MM.1S (cell line): ENCODE measurements at regions not wholly inside any gene's neighbourhood (a gene's known extent, or its start where the extent isn't known, plus 50 kb on each side); places are given as distances from the start of the nearest gene placed in this dataset.

ENCODE experiments used
- DNase-seq: peaks from one replicate; pipeline ENCODE4 v3.0.0-alpha.2; 2015
- H2AFZ ChIP-seq: fragments of 300-600 bp; sonication (generic); 2 replicates; pipeline ENCODE4 v1.6.0; 2016; ENCODE audit warnings: antibody characterized with exemption, low read length
- H3F3A ChIP-seq: fragments of 300-600 bp; sonication (generic); 2 replicates; pipeline ENCODE4 v1.6.1; 2016; ENCODE audit warnings: mild to moderate bottlenecking, antibody characterized with exemption, low read length, moderate library complexity, mixed read lengths; ENCODE audit not compliant: insufficient read depth
- H3K27ac ChIP-seq: fragments of 300-600 bp; sonication (generic); 2 replicates; pipeline ENCODE4 v1.5.1; 2016; ENCODE audit warnings: mild to moderate bottlenecking, low read length
- H3K27me3 ChIP-seq: fragments of 300-600 bp; sonication (generic); replicated peaks from 2 replicates; pipeline ENCODE4 v1.6.0; 2016; ENCODE audit warnings: low read length; ENCODE audit not compliant: insufficient read depth
- H3K36me3 ChIP-seq: fragments of 300-600 bp; sonication (generic); replicated peaks from 2 replicates; pipeline ENCODE4 v1.6.1; 2016; ENCODE audit warnings: mild to moderate bottlenecking, low read length, mixed read lengths; ENCODE audit not compliant: insufficient read depth
- H3K4me1 ChIP-seq: fragments of 300-600 bp; sonication (generic); 2 replicates; pipeline ENCODE4 v1.6.1; 2016; ENCODE audit warnings: low read length, mixed read lengths
- H3K4me2 ChIP-seq: fragments of 300-600 bp; sonication (generic); 2 replicates; pipeline ENCODE4 v1.6.0; 2016; ENCODE audit warnings: low read depth, low read length
- H3K4me3 ChIP-seq: fragments of 300-600 bp; sonication (generic); 2 replicates; pipeline ENCODE4 v1.5.1; 2016; ENCODE audit warnings: low read length, mixed read lengths
- H3K79me2 ChIP-seq: fragments of 300-600 bp; sonication (generic); 2 replicates; pipeline ENCODE4 v1.6.1; 2016; ENCODE audit warnings: mixed run types, low read length, mixed read lengths
- H3K9ac ChIP-seq: fragments of 300-600 bp; sonication (generic); 2 replicates; pipeline ENCODE4 v1.6.1; 2016; ENCODE audit warnings: low read length, mixed read lengths
- H3K9me2 ChIP-seq: fragments of 300-600 bp; sonication (generic); replicated peaks from 2 replicates; pipeline ENCODE4 v1.6.1; 2016; ENCODE audit warnings: mild to moderate bottlenecking, low read length, mixed read lengths; ENCODE audit not compliant: insufficient read depth
- H3K9me3 ChIP-seq: fragments of 300-600 bp; sonication (generic); replicated peaks from 2 replicates; pipeline ENCODE4 v1.6.1; 2016; ENCODE audit warnings: mild to moderate bottlenecking, low read length, mixed read lengths; ENCODE audit not compliant: insufficient read depth
- H4K20me1 ChIP-seq: fragments of 300-600 bp; sonication (generic); 2 replicates; pipeline ENCODE4 v1.6.1; 2016; ENCODE audit warnings: mild to moderate bottlenecking, low read length, moderate library complexity, mixed read lengths; ENCODE audit not compliant: insufficient read depth
- EZH2 ChIP-seq: fragments of 300-600 bp; sonication (generic); optimal IDR thresholded peaks from 2 replicates; pipeline ENCODE3; 2017; ENCODE audit warnings: low read depth, mild to moderate bottlenecking, antibody characterized with exemption, low read length, mixed read lengths
- EZH2phosphoT487 ChIP-seq: fragments of 300-600 bp; sonication (generic); IDR thresholded peaks from 2 replicates; pipeline ENCODE4 v1.6.1; 2018; ENCODE audit warnings: antibody characterized with exemption, low read length
- TF ChIP-seq, protein P1 (sequence below): fragments of 300-600 bp; sonication (generic); IDR thresholded peaks from 2 replicates; pipeline ENCODE4 v1.5.1; 2016; ENCODE audit warnings: antibody characterized with exemption, low read length, mixed read lengths

- Histone ChIP-seq H3K27ac (no peak overlapping the region), H3K27me3 (no peaks in the 10 kb centered on the region), H3K4me2 (no peak overlapping the region), H4K20me1 (no peaks in the 10 kb centered on the region), H3K4me1 (no peaks in the 10 kb centered on the region), H3K9ac (no peak overlapping the region), H3K9me3 (no peaks in the 10 kb centered on the region), H3K4me3 (no peak overlapping the region), H2AFZ (no peak overlapping the region), H3K79me2 (no peaks in the 10 kb centered on the region), H3F3A (no peaks in the 10 kb centered on the region), H3K9me2 (no peaks in the 10 kb centered on the region), H3K36me3 (no peaks in the 10 kb centered on the region)
- DNase-seq = no peak
- no peak for TF ChIP-seq EZH2phosphoT487
- TF ChIP-seq, protein P1, sequence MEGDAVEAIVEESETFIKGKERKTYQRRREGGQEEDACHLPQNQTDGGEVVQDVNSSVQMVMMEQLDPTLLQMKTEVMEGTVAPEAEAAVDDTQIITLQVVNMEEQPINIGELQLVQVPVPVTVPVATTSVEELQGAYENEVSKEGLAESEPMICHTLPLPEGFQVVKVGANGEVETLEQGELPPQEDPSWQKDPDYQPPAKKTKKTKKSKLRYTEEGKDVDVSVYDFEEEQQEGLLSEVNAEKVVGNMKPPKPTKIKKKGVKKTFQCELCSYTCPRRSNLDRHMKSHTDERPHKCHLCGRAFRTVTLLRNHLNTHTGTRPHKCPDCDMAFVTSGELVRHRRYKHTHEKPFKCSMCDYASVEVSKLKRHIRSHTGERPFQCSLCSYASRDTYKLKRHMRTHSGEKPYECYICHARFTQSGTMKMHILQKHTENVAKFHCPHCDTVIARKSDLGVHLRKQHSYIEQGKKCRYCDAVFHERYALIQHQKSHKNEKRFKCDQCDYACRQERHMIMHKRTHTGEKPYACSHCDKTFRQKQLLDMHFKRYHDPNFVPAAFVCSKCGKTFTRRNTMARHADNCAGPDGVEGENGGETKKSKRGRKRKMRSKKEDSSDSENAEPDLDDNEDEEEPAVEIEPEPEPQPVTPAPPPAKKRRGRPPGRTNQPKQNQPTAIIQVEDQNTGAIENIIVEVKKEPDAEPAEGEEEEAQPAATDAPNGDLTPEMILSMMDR = no peak
- TF ChIP-seq EZH2 = no peak
Measured at GRCh38 chr1:220342853-220343252, 70.6 kb upstream of the RAB3GAP2 start.

GRCh38 chr1:220341126-220341525 lies 68.9 kb upstream of the RAB3GAP2 start:
- TF ChIP-seq EZH2 (no peak), EZH2phosphoT487 (no peak)
- TF ChIP-seq, protein P1 = no peak
- no peak overlapping the region for H2AFZ ChIP-seq
- peaks cover 4% of the 10 kb centered on the region for H3F3A ChIP-seq
- H3K9me3 ChIP-seq = no peaks in the 10 kb centered on the region
- H3K79me2 ChIP-seq = no peaks in the 10 kb centered on the region
- no peaks in the 10 kb centered on the region for H3K9me2 ChIP-seq
- no peak overlapping the region for H3K4me2 ChIP-seq
- no peak overlapping the region for H3K4me3 ChIP-seq
- no peak for DNase-seq
- peaks cover 15% of the 10 kb centered on the region for H3K4me1 ChIP-seq
- H3K9ac ChIP-seq = no peak overlapping the region
- no peak overlapping the region for H3K27ac ChIP-seq
- H3K27me3 ChIP-seq = no peaks in the 10 kb centered on the region
- no peaks in the 10 kb centered on the region for H4K20me1 ChIP-seq
- no peaks in the 10 kb centered on the region for H3K36me3 ChIP-seq

DNA sequence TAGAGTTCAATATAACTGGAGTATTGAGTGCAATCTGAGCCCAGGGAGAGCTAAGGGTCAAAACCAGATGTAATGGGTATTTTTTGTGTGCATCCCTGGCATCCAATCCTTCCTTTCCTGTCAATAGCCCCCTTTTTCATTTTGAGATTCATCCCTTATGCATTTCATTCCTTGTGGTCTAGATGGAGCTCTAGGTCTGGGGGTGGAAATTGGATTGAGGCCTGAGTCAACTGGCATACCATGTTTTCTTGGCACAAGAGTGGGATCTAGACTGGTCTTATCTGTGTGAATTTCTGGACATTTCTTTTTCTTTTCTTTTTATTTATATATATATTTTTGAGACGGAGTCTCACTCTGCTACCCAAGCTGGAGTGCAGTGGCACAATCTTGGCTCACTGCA lies 67.3 kb upstream of the RAB3GAP2 start:
- Histone ChIP-seq H2AFZ (no peak overlapping the region), H3K36me3 (no peaks in the 10 kb centered on the region), H3K27ac (no peak overlapping the region), H3K9ac (no peak overlapping the region), H3K9me3 (no peaks in the 10 kb centered on the region), H3K9me2 (no peaks in the 10 kb centered on the region), H3K4me2 (no peak overlapping the region), H4K20me1 (no peaks in the 10 kb centered on the region), H3K79me2 (no peaks in the 10 kb centered on the region), H3F3A (peaks cover 17% of the 10 kb centered on the region), H3K4me3 (no peak overlapping the region), H3K4me1 (peaks cover 28% of the 10 kb centered on the region), H3K27me3 (no peaks in the 10 kb centered on the region)
- TF ChIP-seq EZH2phosphoT487 = no peak
- no peak for TF ChIP-seq EZH2
- TF ChIP-seq, protein P1 = no peak
- DNase-seq = no peak
